ENCODE measurements at regions not wholly inside any gene's neighbourhood (a gene's known extent, or its start where the extent isn't known, plus 50 kb on each side); places are given as distances from the start of the nearest gene placed in this dataset.

DNA sequence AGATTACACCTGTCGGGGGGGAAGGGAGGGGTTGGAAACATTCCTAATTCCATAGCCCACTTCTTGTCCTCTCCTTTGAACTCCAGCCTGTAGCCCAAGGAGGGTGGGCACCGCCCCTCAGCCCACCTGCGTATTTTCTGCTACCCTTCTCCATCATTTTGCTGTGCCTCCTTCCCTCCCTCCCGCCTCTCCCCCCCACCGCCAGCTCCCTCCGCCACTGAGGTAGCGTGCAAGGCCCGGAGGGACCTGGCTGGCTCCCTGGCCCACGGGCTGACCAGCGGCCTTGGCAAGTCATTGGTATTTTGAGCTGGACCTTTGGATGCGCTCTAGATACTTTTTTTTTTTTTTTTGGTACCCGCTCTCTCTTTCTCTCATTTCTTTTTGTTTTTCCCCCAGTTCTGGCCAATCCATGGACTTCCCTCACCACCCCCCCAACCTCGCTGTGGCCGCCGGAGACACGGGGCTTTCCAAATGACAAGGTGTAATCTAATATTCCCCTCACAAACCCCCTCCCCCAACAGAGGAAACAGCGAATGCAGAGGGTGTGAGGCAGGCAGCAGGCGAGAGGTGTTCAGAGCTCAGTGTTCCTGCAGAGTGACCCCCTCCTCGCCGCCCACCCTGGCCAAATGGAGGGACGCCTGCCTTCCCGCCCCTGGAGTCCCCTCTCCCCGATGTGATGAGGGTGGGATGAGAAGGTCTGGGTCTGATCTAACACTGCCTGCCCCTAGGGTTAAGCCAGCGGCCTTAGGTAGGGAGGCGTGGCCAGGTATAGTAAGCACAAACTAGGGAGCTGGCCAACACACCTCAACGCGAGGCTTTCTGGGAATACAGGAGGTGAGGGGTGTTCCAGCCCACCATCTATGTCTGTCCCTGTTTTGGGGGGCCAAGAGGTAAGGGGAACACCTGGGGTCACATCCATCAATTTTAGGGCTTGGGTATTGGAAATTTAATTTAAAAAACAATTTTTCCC, 89.2 kb downstream of the PTPRS start:
- Histone ChIP-seq H3K4me1 (ENCODE audit: control insufficient read depth, insufficient read depth, low read length) (no peaks in the 10 kb centered on the region), H3K36me3 (ENCODE audit: control insufficient read depth, insufficient read depth, low read length) (peaks cover 50% of the 10 kb centered on the region), H3K9me3 (ENCODE audit: control insufficient read depth, low read length) (peaks cover 18% of the 10 kb centered on the region), H3K9ac (ENCODE audit: extremely low read depth, low read length, poor library complexity, severe bottlenecking) (no peak overlapping the region), H3K4me3 (ENCODE audit: low read length) (no peak overlapping the region), H3K27me3 (ENCODE audit: control insufficient read depth, insufficient read depth, low read length, poor library complexity, severe bottlenecking) (no peaks in the 10 kb centered on the region), H3K27ac (ENCODE audit: low read depth, low read length) (no peak overlapping the region)
- TF ChIP-seq, protein P1, sequence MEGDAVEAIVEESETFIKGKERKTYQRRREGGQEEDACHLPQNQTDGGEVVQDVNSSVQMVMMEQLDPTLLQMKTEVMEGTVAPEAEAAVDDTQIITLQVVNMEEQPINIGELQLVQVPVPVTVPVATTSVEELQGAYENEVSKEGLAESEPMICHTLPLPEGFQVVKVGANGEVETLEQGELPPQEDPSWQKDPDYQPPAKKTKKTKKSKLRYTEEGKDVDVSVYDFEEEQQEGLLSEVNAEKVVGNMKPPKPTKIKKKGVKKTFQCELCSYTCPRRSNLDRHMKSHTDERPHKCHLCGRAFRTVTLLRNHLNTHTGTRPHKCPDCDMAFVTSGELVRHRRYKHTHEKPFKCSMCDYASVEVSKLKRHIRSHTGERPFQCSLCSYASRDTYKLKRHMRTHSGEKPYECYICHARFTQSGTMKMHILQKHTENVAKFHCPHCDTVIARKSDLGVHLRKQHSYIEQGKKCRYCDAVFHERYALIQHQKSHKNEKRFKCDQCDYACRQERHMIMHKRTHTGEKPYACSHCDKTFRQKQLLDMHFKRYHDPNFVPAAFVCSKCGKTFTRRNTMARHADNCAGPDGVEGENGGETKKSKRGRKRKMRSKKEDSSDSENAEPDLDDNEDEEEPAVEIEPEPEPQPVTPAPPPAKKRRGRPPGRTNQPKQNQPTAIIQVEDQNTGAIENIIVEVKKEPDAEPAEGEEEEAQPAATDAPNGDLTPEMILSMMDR (conservative IDR thresholded peaks at IDR 0.05): no peak
- no peak overlapping the region for H3K4me3 Mint-ChIP-seq
- H3K4me1 Mint-ChIP-seq: peaks cover 2% of the 10 kb centered on the region
- WGBS, 2 experiments (ENCODE audit: insufficient coverage in 1 of 2, insufficient read length in 1 of 2): 75 to 89% methylated on average over 7 to 26 of the region's 27 CpGs
- no peaks in the 10 kb centered on the region for H3K27me3 Mint-ChIP-seq (ENCODE audit: insufficient read depth)
- peaks cover 18% of the 10 kb centered on the region for H3K9me3 Mint-ChIP-seq
- no peak overlapping the region for H3K27ac Mint-ChIP-seq
- DNase-seq: peak; percentile 66
- peaks cover 58% of the 10 kb centered on the region for H3K36me3 Mint-ChIP-seq (ENCODE audit: low read depth)

- no peak overlapping the region for H3K4me3 ChIP-seq (ENCODE audit: low read length)
- WGBS, 2 experiments (ENCODE audit: insufficient coverage in 1 of 2, insufficient read length in 1 of 2): 96 to 97% methylated on average over 13 to 15 of the region's 23 CpGs
- Mint-ChIP-seq H3K4me1 (peaks cover 2% of the 10 kb centered on the region), H3K27me3 (ENCODE audit: insufficient read depth) (no peaks in the 10 kb centered on the region), H3K27ac (no peak overlapping the region), H3K36me3 (ENCODE audit: low read depth) (peaks cover 58% of the 10 kb centered on the region), H3K4me3 (no peak overlapping the region), H3K9me3 (peaks cover 11% of the 10 kb centered on the region)
- H3K27ac ChIP-seq (ENCODE audit: low read depth, low read length): no peak overlapping the region
- TF ChIP-seq, protein P1 (conservative IDR thresholded peaks at IDR 0.05): no peak
- H3K36me3 ChIP-seq (ENCODE audit: control insufficient read depth, insufficient read depth, low read length): peaks cover 46% of the 10 kb centered on the region
- no peaks in the 10 kb centered on the region for H3K27me3 ChIP-seq (ENCODE audit: control insufficient read depth, insufficient read depth, low read length, poor library complexity, severe bottlenecking)
- DNase-seq: no peak
- peaks cover 7% of the 10 kb centered on the region for H3K9me3 ChIP-seq (ENCODE audit: control insufficient read depth, low read length)
- H3K9ac ChIP-seq (ENCODE audit: extremely low read depth, low read length, poor library complexity, severe bottlenecking): no peak overlapping the region
- H3K4me1 ChIP-seq (ENCODE audit: control insufficient read depth, insufficient read depth, low read length): no peaks in the 10 kb centered on the region
These were observed 90.4 kb downstream of the PTPRS start for GRCh38 chr19:5250127-5250659.

- TF ChIP-seq, protein P1 (conservative IDR thresholded peaks at IDR 0.05): no peak
- WGBS, 2 experiments (ENCODE audit: insufficient coverage in 1 of 2, insufficient read length in 1 of 2): 93 to 95% methylated on average over 3 of the region's 3 CpGs
- DNase-seq: no peak
- Histone ChIP-seq H3K27me3 (ENCODE audit: control insufficient read depth, insufficient read depth, low read length, poor library complexity, severe bottlenecking) (no peaks in the 10 kb centered on the region), H3K36me3 (ENCODE audit: control insufficient read depth, insufficient read depth, low read length) (peaks cover 39% of the 10 kb centered on the region), H3K4me1 (ENCODE audit: control insufficient read depth, insufficient read depth, low read length) (no peaks in the 10 kb centered on the region), H3K9ac (ENCODE audit: extremely low read depth, low read length, poor library complexity, severe bottlenecking) (no peak overlapping the region), H3K27ac (ENCODE audit: low read depth, low read length) (no peak overlapping the region), H3K4me3 (ENCODE audit: low read length) (no peak overlapping the region), H3K9me3 (ENCODE audit: control insufficient read depth, low read length) (peaks cover under 1% of the 10 kb centered on the region)
- H3K27ac Mint-ChIP-seq: no peak overlapping the region
- peaks cover 5% of the 10 kb centered on the region for H3K9me3 Mint-ChIP-seq
- H3K27me3 Mint-ChIP-seq (ENCODE audit: insufficient read depth): no peaks in the 10 kb centered on the region
- peaks cover 2% of the 10 kb centered on the region for H3K4me1 Mint-ChIP-seq
- peaks cover 53% of the 10 kb centered on the region for H3K36me3 Mint-ChIP-seq (ENCODE audit: low read depth)
- H3K4me3 Mint-ChIP-seq: no peak overlapping the region
These were observed 91.1 kb downstream of the PTPRS start for GRCh38 chr19:5249526-5249925.
